Suprapubic skin (tissue), 3 donors: ENCODE measurements at regions not wholly inside any gene's neighbourhood (a gene's known extent, or its start where the extent isn't known, plus 50 kb on each side); places are given as distances from the start of the nearest gene placed in this dataset.

Source experiments
- CTCF ChIP-seq, 2 donors: fragments of 200-600 bp in 1 of 2; fragments of 450-650 bp in 1 of 2; sonication (generic) in 1 of 2; IDR thresholded peaks; one replicate each; pipeline ENCODE4 v1.5.1; 2016 to 2019; ENCODE audit warnings: antibody characterized with exemption in 2 of 2, mild to moderate bottlenecking in 1 of 2, moderate library complexity in 1 of 2
- POLR2A ChIP-seq, 2 donors: fragments of 450-650 bp; IDR thresholded peaks; one replicate each; pipeline ENCODE4 v1.6.1; 2017; ENCODE audit warnings: antibody characterized with exemption in 2 of 2, mild to moderate bottlenecking in 2 of 2, moderate library complexity in 2 of 2

GRCh38 chr15:61331019-61331418, 101.9 kb upstream of the RORA start:
- no peak for TF ChIP-seq CTCF (IDR thresholded peaks at IDR 0.05)
- no peak for TF ChIP-seq POLR2A (IDR thresholded peaks at IDR 0.05)
